ENCODE measurements at regions not wholly inside any gene's neighbourhood (a gene's known extent, or its start where the extent isn't known, plus 50 kb on each side); places are given as distances from the start of the nearest gene placed in this dataset.

GRCh38 chr4:104413487-104413886 lies 81.2 kb downstream of the CXXC4 start (continued):
- no peak for TF ChIP-seq TSHZ2 (CRISPR knock-in tag; IDR thresholded peaks at IDR 0.05)
- no peak for TF ChIP-seq ZNF565 (CRISPR knock-in tag; conservative IDR thresholded peaks at IDR 0.05; ENCODE audit: low read depth)
- TF ChIP-seq ZC3H10 (CRISPR knock-in tag; IDR thresholded peaks at IDR 0.05): no peak
- TF ChIP-seq ESRRG (CRISPR knock-in tag; IDR thresholded peaks at IDR 0.05): no peak
- TF ChIP-seq ARNTL (CRISPR knock-in tag; IDR thresholded peaks at IDR 0.05; ENCODE audit: borderline replicate concordance, low read depth): no peak
- TF ChIP-seq POU6F1 (CRISPR knock-in tag; IDR thresholded peaks at IDR 0.05; ENCODE audit: borderline replicate concordance, low read depth): no peak
- no peak for TF ChIP-seq ZNF70 (CRISPR knock-in tag; IDR thresholded peaks at IDR 0.05)
- no peak for TF ChIP-seq OSR1 (CRISPR knock-in tag; IDR thresholded peaks at IDR 0.05)

DNA sequence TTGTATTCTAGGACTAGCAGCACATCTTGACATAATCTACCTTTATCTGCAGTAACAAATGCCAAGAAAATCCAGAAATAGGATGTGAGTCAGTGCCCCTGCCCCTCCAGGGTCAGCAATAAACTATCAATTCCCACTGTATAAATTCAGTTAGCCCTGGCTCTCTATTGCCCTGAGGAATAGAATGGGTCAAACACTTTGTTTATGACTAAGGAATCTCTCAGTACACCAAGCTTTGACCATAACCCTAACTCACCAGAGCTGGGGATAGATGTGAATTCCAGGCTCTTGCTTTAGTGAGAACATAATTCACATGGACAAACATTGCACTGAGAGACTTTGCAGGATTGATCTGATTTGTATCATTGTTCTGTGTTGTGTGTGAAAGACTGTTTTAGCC lies 82.3 kb downstream of the CXXC4 start:
- TF ChIP-seq ZC3H10 (CRISPR knock-in tag; IDR thresholded peaks at IDR 0.05): no peak
- TF ChIP-seq ZFP30 (CRISPR knock-in tag; IDR thresholded peaks at IDR 0.05): no peak
- TF ChIP-seq SNAI2 (CRISPR knock-in tag; IDR thresholded peaks at IDR 0.05): no peak
- no peak for TF ChIP-seq CSRNP3 (CRISPR knock-in tag; IDR thresholded peaks at IDR 0.05)
- ATAC-seq: no peak

- TF ChIP-seq POU6F1 (CRISPR knock-in tag; IDR thresholded peaks at IDR 0.05; ENCODE audit: borderline replicate concordance, low read depth): no peak
- no peak for TF ChIP-seq RARB (CRISPR knock-in tag; IDR thresholded peaks at IDR 0.05)
- no peak for TF ChIP-seq ZC3H10 (CRISPR knock-in tag; IDR thresholded peaks at IDR 0.05)
- TF ChIP-seq CSRNP3 (CRISPR knock-in tag; IDR thresholded peaks at IDR 0.05): no peak
- no peak for TF ChIP-seq ESRRG (CRISPR knock-in tag; IDR thresholded peaks at IDR 0.05)
- no peak for TF ChIP-seq BACH2 (CRISPR knock-in tag; IDR thresholded peaks at IDR 0.05; ENCODE audit: borderline replicate concordance)
- TF ChIP-seq ZFP3 (CRISPR knock-in tag; IDR thresholded peaks at IDR 0.05): no peak
- TF ChIP-seq, protein P1, sequence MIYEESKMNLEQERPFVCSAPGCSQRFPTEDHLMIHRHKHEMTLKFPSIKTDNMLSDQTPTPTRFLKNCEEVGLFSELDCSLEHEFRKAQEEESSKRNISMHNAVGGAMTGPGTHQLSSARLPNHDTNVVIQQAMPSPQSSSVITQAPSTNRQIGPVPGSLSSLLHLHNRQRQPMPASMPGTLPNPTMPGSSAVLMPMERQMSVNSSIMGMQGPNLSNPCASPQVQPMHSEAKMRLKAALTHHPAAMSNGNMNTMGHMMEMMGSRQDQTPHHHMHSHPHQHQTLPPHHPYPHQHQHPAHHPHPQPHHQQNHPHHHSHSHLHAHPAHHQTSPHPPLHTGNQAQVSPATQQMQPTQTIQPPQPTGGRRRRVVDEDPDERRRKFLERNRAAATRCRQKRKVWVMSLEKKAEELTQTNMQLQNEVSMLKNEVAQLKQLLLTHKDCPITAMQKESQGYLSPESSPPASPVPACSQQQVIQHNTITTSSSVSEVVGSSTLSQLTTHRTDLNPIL (CRISPR knock-in tag; IDR thresholded peaks at IDR 0.05; ENCODE audit: low read depth): no peak
- TF ChIP-seq TSHZ2 (CRISPR knock-in tag; IDR thresholded peaks at IDR 0.05): no peak
- TF ChIP-seq ZNF8 (CRISPR knock-in tag; IDR thresholded peaks at IDR 0.05): no peak
- no peak for TF ChIP-seq TCF4 (CRISPR knock-in tag; IDR thresholded peaks at IDR 0.05; ENCODE audit: borderline replicate concordance)
- no peak for TF ChIP-seq OSR1 (CRISPR knock-in tag; IDR thresholded peaks at IDR 0.05)
- no peak for TF ChIP-seq ZNF565 (CRISPR knock-in tag; conservative IDR thresholded peaks at IDR 0.05; ENCODE audit: low read depth)
- no peak for TF ChIP-seq GLIS3 (CRISPR knock-in tag; IDR thresholded peaks at IDR 0.05)
- TF ChIP-seq TOX (CRISPR knock-in tag; IDR thresholded peaks at IDR 0.05; ENCODE audit: borderline replicate concordance): no peak
- TF ChIP-seq PPARA (CRISPR knock-in tag; IDR thresholded peaks at IDR 0.05; ENCODE audit: borderline replicate concordance): no peak
- no peak for ATAC-seq
These were observed 83.2 kb downstream of the CXXC4 start for GRCh38 chr4:104411502-104411901.

All from SK-N-SH treated with all-trans-retinoic acid at 6 μM for 48 hours (cell line).